ENCODE measurements at regions not wholly inside any gene's neighbourhood (a gene's known extent, or its start where the extent isn't known, plus 50 kb on each side); places are given as distances from the start of the nearest gene placed in this dataset.
"Not testable (repeated sequence)": the region's sequence is repeated elsewhere in the genome, so short reads cannot be mapped to it uniquely, and the experiment has no call there.

DNA sequence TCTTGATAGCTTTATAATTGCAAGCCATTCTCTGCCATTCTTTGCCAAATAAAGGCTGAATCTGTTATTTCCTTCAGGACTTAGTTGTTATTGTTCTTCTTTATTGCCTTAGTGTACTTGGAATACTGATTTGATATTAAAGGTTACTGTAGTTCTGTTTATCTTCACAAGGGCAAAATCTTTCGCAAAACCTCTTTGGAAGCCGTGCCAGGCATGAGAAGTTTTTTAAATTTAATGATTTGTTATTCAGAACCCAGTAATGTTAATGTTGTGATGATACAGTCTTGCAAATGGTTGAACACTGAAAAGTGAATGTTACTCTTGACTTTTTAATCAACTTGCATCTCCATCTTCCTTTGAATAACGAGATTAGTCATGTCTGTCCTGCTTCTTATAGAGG lies 1225.2 kb upstream of the GOT2 start:
- no peak for DNase-seq (ENCODE audit: low read depth in 3 of 3, low spot score in 2 of 3)

DNA sequence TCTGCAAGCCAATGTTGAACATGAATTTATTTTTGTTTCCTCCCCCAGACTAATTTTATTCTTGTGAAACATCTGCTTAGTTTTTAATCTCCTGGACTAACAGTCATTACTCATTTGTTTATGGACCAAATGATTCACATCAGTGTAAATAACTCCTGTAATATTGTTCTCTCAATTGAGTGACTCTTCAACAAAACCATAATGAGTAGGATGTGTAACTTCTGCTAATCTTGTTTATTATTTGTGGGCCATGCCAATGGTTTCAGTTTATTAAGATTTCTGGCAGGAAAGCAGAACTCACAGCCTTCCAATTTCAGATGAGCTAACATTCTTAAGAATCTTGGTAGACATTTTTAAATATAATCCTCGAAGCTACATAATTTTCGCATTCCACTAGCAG lies 1216.3 kb upstream of the GOT2 start:
- DNase-seq (ENCODE audit: low read depth in 3 of 3, low spot score in 2 of 3) = peak in 1 of 3 donors; percentile 8

DNA sequence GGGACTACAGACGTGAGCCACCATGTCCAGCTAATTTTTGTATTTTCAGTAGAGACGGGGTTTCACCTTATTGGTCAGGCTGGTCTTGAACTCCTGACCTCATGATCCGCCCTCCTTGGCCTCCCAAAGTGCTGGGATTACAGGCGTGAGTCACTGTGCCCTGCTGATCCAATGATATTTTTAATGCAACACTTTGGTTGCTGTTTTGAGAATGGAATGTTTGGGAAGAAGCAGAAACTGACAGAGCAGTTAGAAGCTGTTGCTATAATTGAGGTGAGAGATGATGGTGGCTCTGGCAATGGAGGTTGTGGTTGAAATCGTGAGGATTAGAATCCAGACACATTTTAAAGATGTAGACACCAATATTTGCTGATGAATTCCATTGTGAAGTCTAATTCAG lies 1209.9 kb upstream of the GOT2 start:
- DNase-seq (ENCODE audit: low read depth in 3 of 3, low spot score in 2 of 3) = not testable (repeated sequence)

DNA sequence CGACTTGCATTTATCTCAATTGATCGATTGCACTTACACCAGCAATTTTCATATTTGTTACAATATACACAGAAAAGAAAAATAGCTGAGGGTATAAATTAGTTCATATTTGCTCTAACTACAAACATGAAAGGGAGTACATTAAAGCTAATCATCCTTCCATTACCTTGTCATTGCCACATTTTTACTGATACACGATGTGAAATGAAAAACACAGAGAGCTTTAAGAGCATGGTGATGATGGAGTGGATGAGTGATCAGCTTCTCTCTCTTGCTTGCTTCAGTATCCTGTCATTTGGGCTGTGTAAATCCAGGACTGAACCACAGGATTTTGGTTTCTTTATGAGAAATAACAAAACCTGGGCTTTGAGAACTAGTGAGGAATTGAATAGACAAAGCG lies 1207.5 kb upstream of the GOT2 start:
- no peak for DNase-seq (ENCODE audit: low read depth in 3 of 3, low spot score in 2 of 3)

DNA sequence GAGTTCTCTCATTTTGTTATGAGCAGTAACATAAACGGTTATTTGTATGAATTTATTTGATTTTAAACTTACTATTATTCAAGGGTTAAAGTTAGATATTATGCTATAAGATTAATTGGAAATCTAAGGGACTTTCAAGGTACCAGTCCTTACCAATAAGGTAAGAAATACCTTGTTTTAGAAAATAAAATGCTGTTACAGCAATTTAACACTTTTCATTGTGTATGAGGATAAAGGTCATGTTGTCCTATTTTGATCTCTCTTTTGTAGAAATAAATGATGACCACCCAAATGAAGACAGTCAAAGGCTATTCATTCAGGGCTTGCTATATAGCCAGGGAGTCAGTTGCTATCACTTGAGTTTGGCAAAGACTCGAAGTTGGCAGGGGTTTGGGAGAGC lies 1185.9 kb upstream of the GOT2 start:
- no peak for DNase-seq (ENCODE audit: low read depth in 3 of 3, low spot score in 2 of 3)

DNA sequence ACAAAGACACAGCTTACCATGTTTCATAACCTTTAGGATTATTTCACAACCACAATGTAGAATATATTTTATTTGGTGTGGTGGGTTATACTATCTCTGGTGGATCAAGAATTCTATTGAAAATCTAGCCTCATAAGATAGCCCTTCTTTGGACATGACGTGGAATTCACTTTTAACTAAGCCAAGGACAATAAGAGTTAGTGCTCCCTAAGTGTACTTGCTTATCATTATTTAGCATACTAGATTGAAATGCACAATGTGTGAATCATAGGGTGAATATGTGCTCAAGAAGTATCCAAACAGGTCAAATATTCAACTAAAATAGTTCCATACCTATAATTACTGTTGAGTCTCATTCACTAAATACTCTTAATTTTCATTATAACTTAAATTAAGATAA lies 1179.5 kb upstream of the GOT2 start:
- DNase-seq (ENCODE audit: low read depth in 3 of 3, low spot score in 2 of 3) = no peak

DNA sequence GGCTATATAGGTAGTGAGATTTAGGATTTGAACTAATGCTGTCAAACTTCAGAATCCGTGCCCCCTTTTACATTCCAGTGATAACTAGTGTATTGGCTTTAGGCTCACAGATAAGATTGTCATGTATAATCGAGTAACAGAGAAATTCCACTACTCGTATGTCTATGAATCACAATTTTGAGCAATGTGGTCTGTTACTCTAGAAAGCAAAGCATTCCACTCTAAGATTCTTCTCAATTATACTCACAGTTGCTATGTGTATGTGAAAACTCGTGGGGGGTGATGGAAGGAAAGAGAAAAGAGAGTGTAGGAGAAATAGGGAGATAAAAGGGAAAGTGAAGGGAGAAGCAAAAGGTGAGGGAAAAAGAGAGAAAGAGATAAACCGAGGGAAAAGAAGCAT lies 1175.1 kb upstream of the GOT2 start:
- DNase-seq (ENCODE audit: low read depth in 3 of 3, low spot score in 2 of 3) = no peak

DNA sequence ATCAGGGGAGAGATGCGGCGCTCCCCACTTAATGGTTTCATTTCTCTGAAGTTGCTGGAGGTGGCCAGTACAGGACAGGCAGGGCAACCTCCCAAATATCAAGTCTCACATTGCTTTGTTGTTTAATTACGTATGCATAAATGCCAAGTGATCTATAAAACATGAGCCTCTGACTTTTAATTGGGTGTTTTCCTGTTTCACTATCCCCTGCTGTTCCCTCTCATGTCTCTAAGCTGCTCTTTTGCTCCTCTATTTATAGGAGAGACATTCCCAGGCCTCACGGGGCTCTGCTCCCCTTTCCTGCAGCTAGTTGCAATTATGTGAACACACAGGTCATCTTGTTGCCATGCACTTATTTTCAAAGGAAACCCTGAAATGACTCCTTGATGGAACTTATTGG lies 1173.5 kb upstream of the GOT2 start:
- no peak for DNase-seq (ENCODE audit: low read depth in 3 of 3, low spot score in 2 of 3)

DNA sequence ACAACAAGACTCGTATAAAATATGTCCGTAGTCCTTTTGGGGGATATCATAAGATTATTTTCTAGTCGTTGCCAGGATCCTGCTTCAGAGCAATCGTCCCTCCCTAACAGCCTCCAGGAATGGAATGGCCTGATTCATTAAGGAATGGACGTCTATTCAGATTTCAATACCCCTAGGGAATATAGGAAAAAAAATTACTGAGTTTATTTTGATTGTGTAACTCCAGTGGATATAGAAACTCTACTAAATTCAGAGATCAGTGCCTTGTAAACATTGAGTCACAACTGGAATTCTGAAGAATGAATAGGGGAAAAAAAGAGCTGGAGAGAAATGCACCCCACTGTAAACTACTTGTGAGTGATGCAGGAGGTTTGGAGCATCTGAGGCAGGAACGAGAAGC lies 1171.5 kb upstream of the GOT2 start:
- no peak for DNase-seq (ENCODE audit: low read depth in 3 of 3, low spot score in 2 of 3)

DNA sequence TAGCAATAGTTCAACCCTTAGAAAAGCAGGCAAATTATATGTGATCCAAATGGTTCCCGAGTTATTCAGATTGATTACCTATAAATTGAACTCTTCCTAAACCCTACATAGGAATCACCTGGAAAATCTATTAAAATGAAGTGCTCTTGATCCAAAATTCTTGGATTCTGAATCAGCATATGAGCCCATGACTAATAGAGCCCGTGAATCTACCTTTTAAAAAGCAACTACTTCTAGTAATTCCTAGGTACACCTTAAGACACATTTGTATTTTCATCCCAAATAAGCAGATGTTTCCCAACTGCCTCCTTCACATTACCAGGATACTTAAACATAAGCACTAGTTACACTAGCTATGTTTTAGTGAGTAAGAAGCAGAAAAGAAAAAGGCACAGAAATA lies 1171.0 kb upstream of the GOT2 start:
- DNase-seq (ENCODE audit: low read depth in 3 of 3, low spot score in 2 of 3) = no peak

DNA sequence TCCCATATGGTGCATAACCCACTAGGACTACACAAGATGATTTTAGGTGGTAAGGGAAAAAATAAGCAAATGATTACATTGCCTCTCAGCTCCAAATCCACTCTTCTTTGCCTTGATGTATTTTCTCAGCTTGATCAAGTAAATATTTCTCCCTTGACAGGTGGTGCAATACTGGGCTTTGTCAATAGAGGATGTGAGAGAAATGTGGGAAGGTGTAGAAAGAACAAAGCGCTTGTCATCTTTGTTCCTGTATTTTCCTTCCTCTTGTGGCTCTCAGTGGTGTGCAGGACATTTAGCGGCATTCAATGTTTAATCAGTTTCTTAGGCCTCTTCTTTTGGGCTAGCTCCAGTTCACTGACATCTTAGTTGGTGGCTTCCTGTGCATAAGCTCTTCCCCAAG lies 1165.8 kb upstream of the GOT2 start:
- DNase-seq (ENCODE audit: low read depth in 3 of 3, low spot score in 2 of 3) = no peak

DNA sequence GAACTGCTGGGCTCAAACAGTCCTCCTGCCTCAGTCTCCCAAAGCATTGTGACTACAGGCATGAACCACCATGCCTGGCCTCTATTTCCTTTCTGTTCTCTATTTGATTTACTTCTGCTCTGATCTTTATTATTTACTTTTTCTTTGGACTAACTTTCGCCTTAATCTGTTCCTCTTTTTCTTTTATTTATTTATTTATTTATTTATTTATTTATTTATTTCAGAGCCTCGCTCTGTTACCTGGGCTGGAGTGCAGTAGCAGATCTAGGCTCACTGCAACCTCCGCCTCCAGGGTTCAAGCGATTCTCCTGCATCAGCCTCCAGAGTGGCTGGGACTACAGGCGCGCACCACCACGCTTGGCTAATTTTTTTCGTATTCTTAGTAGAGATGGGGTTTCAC lies 1158.3 kb upstream of the GOT2 start:
- DNase-seq (ENCODE audit: low read depth in 3 of 3, low spot score in 2 of 3) = no peak

DNA sequence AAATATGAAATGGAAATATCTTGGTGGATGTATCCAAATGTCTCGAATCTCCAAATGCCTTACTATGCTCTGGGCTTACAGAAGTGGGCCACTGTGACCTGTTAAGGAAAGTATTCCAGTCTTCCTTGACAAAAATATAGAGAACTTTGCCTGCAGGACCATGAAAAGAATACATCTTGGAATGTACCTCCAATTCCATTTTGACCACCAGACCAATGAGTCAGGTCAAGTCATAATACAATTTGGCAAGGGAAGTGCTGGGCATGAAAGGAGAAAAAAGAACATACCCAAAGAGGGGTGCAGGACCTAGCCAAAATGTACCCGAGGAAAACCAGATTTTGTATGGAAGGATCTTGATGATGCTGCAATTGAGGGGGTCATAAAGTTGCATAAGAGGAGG lies 1153.7 kb upstream of the GOT2 start:
- DNase-seq (ENCODE audit: low read depth in 3 of 3, low spot score in 2 of 3) = no peak

DNA sequence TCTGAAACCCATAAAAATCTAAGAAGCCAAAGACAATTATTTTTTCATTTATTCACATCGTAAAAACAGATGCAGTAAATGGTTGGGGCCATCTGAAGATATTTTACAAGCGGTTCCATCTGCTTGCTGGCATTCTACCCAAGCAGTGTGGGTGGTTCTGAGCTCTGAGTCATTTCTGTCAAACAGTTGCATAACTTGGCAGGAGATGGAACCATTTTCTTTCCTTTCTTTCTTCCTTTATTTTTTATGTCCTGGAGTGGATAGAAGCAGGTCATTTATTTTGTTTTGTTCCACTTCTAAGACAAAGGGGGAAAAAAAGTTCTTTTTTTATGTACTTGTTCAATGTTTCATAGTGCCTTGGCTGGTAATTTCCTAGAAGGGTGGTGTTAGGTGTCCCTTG lies 1151.9 kb upstream of the GOT2 start:
- no peak for DNase-seq (ENCODE audit: low read depth in 3 of 3, low spot score in 2 of 3)

DNA sequence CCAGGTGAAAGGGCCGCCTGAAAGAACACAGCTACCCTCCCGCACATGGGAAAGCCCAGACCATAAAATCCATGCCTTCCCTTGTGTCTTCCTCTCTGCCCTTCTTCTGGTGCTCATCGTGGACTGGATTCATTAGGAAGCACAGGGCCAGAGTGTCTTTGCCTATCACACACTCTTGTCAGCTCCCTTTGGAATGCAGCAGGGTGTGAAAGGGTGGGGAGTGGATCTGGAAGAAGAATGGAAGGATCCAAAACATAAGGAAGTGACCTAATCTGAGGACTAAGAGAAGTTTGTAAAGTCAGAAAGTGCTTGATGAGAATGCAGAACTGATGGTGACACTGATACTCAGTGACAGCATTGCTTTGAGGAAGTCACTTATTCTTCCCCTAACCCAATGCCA lies 1147.3 kb upstream of the GOT2 start:
- DNase-seq (ENCODE audit: low read depth in 3 of 3, low spot score in 2 of 3) = no peak

DNA sequence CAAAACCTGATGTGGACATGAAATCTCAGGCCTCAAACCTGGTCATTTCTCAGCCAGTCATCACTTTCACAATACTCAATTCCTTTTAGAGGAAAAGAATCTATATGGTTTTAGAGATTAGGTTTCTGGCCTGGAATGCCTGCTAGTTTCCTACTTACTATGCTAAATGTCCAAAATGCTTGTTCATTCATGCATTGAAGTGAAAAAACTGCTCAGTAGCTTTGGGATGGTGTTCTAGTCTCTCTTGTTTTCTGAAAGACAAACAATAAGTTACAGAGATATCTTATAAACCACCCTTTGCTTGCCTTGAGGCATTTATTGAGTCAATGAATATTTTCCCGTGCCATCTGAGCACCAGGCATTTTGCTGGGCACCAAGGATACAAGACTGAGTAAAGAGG lies 1146.5 kb upstream of the GOT2 start:
- no peak for DNase-seq (ENCODE audit: low read depth in 3 of 3, low spot score in 2 of 3)

DNA sequence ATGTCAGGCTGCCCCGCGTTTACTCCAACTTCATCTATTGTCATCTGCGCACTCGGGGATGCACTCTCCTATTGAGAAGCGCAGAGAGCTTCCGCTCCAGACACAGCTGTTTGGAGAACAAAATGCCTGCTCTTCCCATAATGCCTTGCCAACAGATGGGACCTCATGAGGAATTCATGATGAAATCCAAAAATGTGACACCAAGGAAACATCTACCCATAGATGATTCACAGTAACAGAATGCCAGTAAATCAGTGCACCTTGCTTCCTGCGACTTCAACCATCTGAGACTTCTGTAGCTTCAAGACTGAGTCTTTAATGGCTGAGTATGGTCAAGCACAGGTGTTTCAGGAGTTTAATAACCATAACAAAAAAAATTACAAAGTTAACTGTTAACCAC lies 1144.9 kb upstream of the GOT2 start:
- DNase-seq (ENCODE audit: low read depth in 3 of 3, low spot score in 2 of 3) = no peak

DNA sequence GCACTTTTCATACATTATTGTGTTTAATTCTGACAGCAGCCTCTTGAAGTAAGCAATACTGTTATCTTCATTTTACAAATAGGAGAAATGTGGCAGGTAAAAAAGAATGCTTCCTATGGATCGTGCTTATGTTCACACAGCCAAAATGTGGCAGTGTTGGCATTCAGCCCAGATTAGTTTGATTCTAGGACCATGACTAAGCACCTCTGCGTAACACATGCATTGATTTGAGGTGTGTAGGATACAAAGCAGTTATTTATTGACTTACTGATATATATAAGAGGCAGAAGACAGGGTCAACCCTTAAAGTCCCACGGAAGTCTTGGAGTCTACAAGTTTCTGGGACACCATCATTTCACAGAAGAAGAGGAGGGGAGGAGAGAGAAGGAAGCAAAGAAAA lies 1144.4 kb upstream of the GOT2 start:
- no peak for DNase-seq (ENCODE audit: low read depth in 3 of 3, low spot score in 2 of 3)

DNA sequence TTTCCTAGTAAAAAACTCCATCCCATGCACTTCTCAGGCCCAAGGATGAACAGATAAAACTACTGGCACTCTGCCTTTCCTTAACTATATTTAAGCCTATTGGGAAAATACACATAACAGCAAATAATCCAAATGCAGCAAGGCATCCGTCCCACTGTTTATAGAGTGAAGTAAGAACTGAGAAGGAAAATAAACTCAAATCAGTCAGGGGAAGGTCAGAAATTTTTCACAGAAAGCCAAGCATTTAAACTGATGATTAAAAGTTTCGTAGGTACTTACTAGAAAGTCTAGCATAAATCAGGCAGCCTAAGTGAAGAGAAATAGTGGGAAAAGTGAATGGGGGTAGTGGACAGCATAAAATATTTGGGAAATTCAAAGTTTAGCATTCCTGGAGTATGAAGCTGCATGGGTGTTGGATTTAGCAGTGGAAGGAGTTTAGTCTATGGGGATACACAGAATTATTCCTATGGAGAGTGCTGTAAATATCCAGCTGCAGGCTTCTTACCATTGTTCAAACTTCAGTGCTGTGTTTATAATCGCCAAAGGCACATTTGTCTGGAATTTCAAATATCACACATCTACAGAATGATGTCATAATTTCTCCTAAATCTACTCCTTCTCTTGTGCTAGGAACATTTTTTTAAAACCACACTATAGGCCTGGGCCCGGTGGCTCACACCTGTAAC lies 1131.0 kb upstream of the GOT2 start:
- DNase-seq (ENCODE audit: low read depth in 3 of 3, low spot score in 2 of 3) = no peak

DNA sequence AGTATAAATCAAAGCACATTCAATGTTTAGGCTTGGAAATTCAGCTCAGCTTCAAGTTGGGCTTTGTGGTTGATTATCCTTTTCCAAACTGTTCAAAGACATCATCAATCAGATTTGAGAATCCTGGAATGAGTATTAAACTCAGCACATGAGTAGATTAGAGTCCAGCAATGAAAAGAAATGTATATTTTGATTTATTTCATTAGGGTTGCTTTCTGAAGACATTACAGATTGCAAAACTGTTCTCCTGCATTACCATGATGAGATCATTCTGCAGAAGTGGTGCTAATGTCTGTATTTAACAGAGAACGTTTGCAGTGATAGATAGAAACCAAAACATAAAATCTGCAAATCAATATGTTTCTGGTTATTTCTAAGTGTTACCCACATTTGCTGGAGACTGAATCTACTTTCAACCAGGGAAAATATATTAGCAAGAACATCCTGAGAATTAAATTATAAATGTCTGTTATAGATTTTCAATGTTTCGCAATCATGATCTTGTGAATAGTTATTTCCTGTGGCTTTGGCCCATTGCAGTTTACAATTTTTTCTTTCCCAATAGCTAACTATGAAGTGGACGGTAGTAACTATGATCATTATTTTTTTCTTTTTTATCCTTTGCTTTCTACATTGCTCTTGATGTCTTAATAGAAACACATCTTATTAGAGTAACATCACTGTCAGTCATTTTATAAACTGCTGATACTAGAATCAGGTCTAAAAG lies 1125.7 kb upstream of the GOT2 start:
- DNase-seq (ENCODE audit: low read depth in 3 of 3, low spot score in 2 of 3) = no peak

DNA sequence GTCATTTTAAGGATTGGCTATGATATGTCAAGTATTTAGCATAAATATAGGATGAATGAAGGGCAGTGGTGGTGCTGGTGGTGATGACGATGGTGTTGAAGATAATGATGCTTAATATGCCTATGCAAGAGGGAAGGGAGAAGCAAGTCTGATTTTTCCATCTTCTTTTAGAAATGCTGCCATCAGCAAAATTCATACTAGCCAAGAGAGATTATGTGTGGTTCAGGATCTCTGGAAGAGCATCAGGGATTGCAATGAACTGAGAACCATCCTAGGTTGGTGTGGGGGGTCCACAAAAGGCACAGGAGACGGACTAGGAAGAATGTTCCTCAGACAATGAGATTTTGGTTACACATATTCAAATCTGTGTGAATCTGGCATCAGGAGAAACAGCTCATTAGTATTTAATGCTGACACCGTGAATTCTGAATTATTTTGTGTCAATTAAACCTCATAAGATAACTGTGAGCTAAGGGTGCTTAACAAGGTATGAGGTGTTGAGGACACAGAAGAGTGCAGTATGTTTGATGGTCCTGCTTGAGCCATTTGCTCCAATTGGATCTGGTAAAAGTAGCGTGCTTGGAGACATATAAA lies 1120.8 kb upstream of the GOT2 start:
- DNase-seq (ENCODE audit: low read depth in 3 of 3, low spot score in 2 of 3) = no peak

DNA sequence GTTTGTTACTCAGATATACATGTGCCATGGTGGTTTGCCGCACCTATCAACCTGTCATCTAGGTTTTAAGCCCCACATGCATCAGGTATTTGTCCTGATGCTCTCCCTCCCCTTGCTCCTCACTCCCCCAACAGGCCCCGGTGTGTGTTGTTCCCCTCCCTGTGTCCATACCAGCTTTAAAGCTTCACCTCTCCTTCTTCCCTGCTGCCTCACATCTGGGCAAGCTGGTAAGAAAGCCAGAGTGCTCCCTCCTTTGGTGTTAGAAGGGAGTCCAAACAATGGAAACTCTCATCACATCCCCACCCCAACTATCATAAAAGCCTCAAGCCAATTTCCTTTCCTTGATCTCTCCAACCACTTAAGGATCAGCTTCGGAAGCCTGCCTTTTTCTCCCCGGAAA lies 1115.6 kb upstream of the GOT2 start:
- DNase-seq (ENCODE audit: low read depth in 3 of 3, low spot score in 2 of 3) = no peak

Data from right renal cortex interstitium (tissue), 3 donors.